ENCODE measurements at regions not wholly inside any gene's neighbourhood (a gene's known extent, or its start where the extent isn't known, plus 50 kb on each side); places are given as distances from the start of the nearest gene placed in this dataset.

- TF ChIP-seq CTCF (conservative IDR thresholded peaks at IDR 0.05; ENCODE audit: control insufficient read depth, insufficient read depth, low read depth, low read length): no peak
- no peak for DNase-seq (ENCODE audit: low read depth)
- no peak overlapping the region for H3K4me3 ChIP-seq (ENCODE audit: control insufficient read depth, low read depth, low read length)
Measured at GRCh38 chr4:36823199-36823967, 421.2 kb upstream of the NWD2 start.

- no peak for TF ChIP-seq CTCF (conservative IDR thresholded peaks at IDR 0.05; ENCODE audit: control insufficient read depth, insufficient read depth, low read depth, low read length)
- H3K4me3 ChIP-seq (ENCODE audit: control insufficient read depth, low read depth, low read length): no peak overlapping the region
- no peak for DNase-seq (ENCODE audit: low read depth)
Measured at GRCh38 chr4:36824682-36825081, 419.9 kb upstream of the NWD2 start.

- DNase-seq (ENCODE audit: low read depth): no peak
- TF ChIP-seq CTCF (conservative IDR thresholded peaks at IDR 0.05; ENCODE audit: control insufficient read depth, insufficient read depth, low read depth, low read length): no peak
- no peak overlapping the region for H3K4me3 ChIP-seq (ENCODE audit: control insufficient read depth, low read depth, low read length)
Measured at GRCh38 chr4:36835246-36835645, 409.3 kb upstream of the NWD2 start.

- no peak for TF ChIP-seq CTCF (conservative IDR thresholded peaks at IDR 0.05; ENCODE audit: control insufficient read depth, insufficient read depth, low read depth, low read length)
- no peak for DNase-seq (ENCODE audit: low read depth)
- no peak overlapping the region for H3K4me3 ChIP-seq (ENCODE audit: control insufficient read depth, low read depth, low read length)
Measured at GRCh38 chr4:36841583-36842326, 402.8 kb upstream of the NWD2 start.

- DNase-seq (ENCODE audit: low read depth): no peak
- H3K4me3 ChIP-seq (ENCODE audit: control insufficient read depth, low read depth, low read length): no peak overlapping the region
- TF ChIP-seq CTCF (conservative IDR thresholded peaks at IDR 0.05; ENCODE audit: control insufficient read depth, insufficient read depth, low read depth, low read length): no peak
Measured at GRCh38 chr4:36844448-36844847, 400.1 kb upstream of the NWD2 start.

- no peak for TF ChIP-seq CTCF (conservative IDR thresholded peaks at IDR 0.05; ENCODE audit: control insufficient read depth, insufficient read depth, low read depth, low read length)
- no peak overlapping the region for H3K4me3 ChIP-seq (ENCODE audit: control insufficient read depth, low read depth, low read length)
- DNase-seq (ENCODE audit: low read depth): no peak
Measured at GRCh38 chr4:36852856-36853255, 391.7 kb upstream of the NWD2 start.
